ENCODE measurements at regions not wholly inside any gene's neighbourhood (a gene's known extent, or its start where the extent isn't known, plus 50 kb on each side); places are given as distances from the start of the nearest gene placed in this dataset.
"Not testable (repeated sequence)": the region's sequence is repeated elsewhere in the genome, so short reads cannot be mapped to it uniquely, and the experiment has no call there.

DNA sequence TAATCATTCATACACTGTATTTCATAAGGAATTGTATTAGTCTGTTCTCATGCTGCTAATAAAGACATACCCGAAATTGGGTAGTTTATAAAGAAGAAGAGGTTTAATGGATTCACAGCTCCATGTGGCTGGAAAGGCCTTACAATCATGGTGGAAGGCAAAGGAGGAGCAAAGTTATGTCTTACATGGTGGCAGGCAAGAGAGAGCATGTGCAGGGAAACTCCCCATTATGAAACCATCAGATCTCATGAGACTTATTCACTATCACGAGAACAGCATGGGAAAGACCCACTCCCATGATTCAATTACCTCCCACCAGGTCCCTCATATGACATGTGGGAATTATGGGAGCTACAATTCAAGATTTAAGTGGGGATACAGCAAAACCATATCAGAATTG, 122.9 kb upstream of the PHYHIPL start:
- no CpG with 5 or more reads among the region's 2 CpGs for WGBS, 2 experiments (ENCODE audit: extremely low coverage in 2 of 2, insufficient read length in 1 of 2)
- H3K9me3 ChIP-seq (ENCODE audit: control insufficient read depth, insufficient read depth, low read length); BruUV-seq (replicated peaks); H3K4me2 ChIP-seq (ENCODE audit: low read depth, low read length); H2AK9ac ChIP-seq (replicated peaks; ENCODE audit: low read depth, low read length, poor library complexity); intact Hi-C loops (cut with micrococcal nuclease); H3K27ac ChIP-seq (ENCODE audit: insufficient read depth, low read length); H2AFZ ChIP-seq (replicated peaks; ENCODE audit: low read length, poor library complexity); H3K36me3 ChIP-seq (ENCODE audit: control insufficient read depth, insufficient read depth, low read length); ATAC-seq (ENCODE audit: low read depth); H3K23ac ChIP-seq (ENCODE audit: low read depth, low read length); H3K9ac ChIP-seq (ENCODE audit: low read depth, low read length); H4K5ac ChIP-seq (ENCODE audit: low read depth, low read length); H3K4me3 ChIP-seq (ENCODE audit: insufficient read depth, low read depth, low read length); H2BK20ac ChIP-seq (ENCODE audit: low read depth, low read length); H3K79me1 ChIP-seq (ENCODE audit: low read depth in 1 of 2, low read length in 2 of 2); POLR2A ChIA-PET (ENCODE audit: unreplicated experiment); H3K56ac ChIP-seq (ENCODE audit: extremely low read depth, insufficient read depth, low read length); H4K20me1 ChIP-seq (ENCODE audit: insufficient read depth, low read length); H3K4ac ChIP-seq (ENCODE audit: low read depth, low read length); dilution Hi-C loops (cut with HindIII; ENCODE audit: low sequenced_read_pairs, unreplicated experiment); H3K27me3 ChIP-seq (ENCODE audit: control insufficient read depth, insufficient read depth, low read length); H2BK15ac ChIP-seq (ENCODE audit: low read depth, low read length); H3K14ac ChIP-seq (replicated peaks; ENCODE audit: low read depth, low read length); H2BK120ac ChIP-seq (ENCODE audit: low read depth, low read length); H3K4me1 ChIP-seq (ENCODE audit: control insufficient read depth, insufficient read depth, low read length); H2BK5ac ChIP-seq (ENCODE audit: low read depth, low read length, poor library complexity, severe bottlenecking); H3K9me1 ChIP-seq (ENCODE audit: insufficient read depth, low read length); H4K91ac ChIP-seq (ENCODE audit: insufficient read depth, low read depth, low read length); in situ Hi-C loops (cut with MboI; ENCODE audit: low sequenced_read_pairs); H2AK5ac ChIP-seq (ENCODE audit: low read depth, low read length); CTCF ChIA-PET; DNase-seq; H3K18ac ChIP-seq (ENCODE audit: low read depth, low read length); H4K8ac ChIP-seq (ENCODE audit: low read depth in 2 of 2, low read length in 2 of 2): not testable (repeated sequence)
